HCT116 (cell line): ENCODE measurements at regions not wholly inside any gene's neighbourhood (a gene's known extent, or its start where the extent isn't known, plus 50 kb on each side); places are given as distances from the start of the nearest gene placed in this dataset.
"Not testable (repeated sequence)": the region's sequence is repeated elsewhere in the genome, so short reads cannot be mapped to it uniquely, and the experiment has no call there.

ENCODE experiments used
- ATAC-seq: fragments of 200-7000 bp; cut with Tn5 transposase; 2 replicates; pipeline ENCODE4 v1.9.1; 2020; ENCODE audit warnings: mild to moderate bottlenecking, moderate library complexity
- BruUV-seq: library from RNA; stranded (reverse); fragments of 400-500 nt; replicated peaks from 2 replicates; lab custom pipeline; 2021; lab: Mats Ljungman, UMichigan
- CTCF ChIA-PET: fragments of 300-600 bp; sonication (Branson Sonifier 250); formaldehyde crosslinking; loops from one replicate; lab custom pipeline; 2021; ENCODE audit warnings: antibody characterized with exemption; lab: Charles Lee
- POLR2A ChIA-PET: fragments of 300-600, 350-600 bp; sonication (Branson Sonifier 250); formaldehyde crosslinking; loops from one replicate; lab custom pipeline; 2021; ENCODE audit warnings: antibody characterized with exemption; lab: Charles Lee
- RAD21 ChIA-PET, 2 experiments: fragments of 300-600 bp; sonication (Branson Sonifier 250); formaldehyde crosslinking; loops; one replicate each; lab custom pipeline; 2023; ENCODE audit warnings: low total read pairs in 2 of 2; ENCODE audit not compliant: uncharacterized antibody in 2 of 2, unreplicated experiment in 2 of 2, low non-redundant PET in 1 of 2; lab: Charles Lee
- DNase-seq: peaks from one replicate; pipeline ENCODE4 v3.0.0-alpha.2; 2010; ENCODE audit warnings: low read depth, low spot score
- H2AFZ ChIP-seq: fragments of 200-600 bp; shearing (Covaris generic), sonication (generic); 2 replicates; pipeline ENCODE4 v1.6.1; 2017; ENCODE audit warnings: low read depth, mixed run types, mixed read lengths, antibody characterized with exemption, low read length; ENCODE audit not compliant: poor library complexity, severe bottlenecking
- H3K27ac ChIP-seq: 2 replicates; pipeline ENCODE4 v1.5.1; 2012; ENCODE audit warnings: low read depth, low read length
- H3K27me3 ChIP-seq: fragments of 200-600 bp; sonication (generic); 2 replicates; pipeline ENCODE4 v1.6.1; 2016; ENCODE audit warnings: mixed run types, low read length, mixed read lengths; ENCODE audit not compliant: insufficient read depth
- H3K36me3 ChIP-seq, 2 experiments: fragments of 200-500 bp in 1 of 2; fragments of 200-600 bp in 1 of 2; sonication (Bioruptor generic) in 1 of 2; sonication (generic) in 1 of 2; 2 replicates each; pipeline versions ENCODE4 v1.5.1 to v1.6.1; 2014 to 2016; ENCODE audit warnings: low read length in 2 of 2, inconsistent platforms in 1 of 2, mixed read lengths in 1 of 2, mixed run types in 1 of 2; ENCODE audit not compliant: insufficient read depth in 2 of 2, control insufficient read depth in 1 of 2
- H3K4me1 ChIP-seq, 2 experiments: fragments of 200-600 bp in 1 of 2; sonication (generic) in 1 of 2; 2 replicates each; pipeline versions ENCODE4 v1.5.1 to v1.6.1; 2012 to 2017; ENCODE audit warnings: low read length in 2 of 2, inconsistent platforms in 1 of 2, mild to moderate bottlenecking in 1 of 2, mixed read lengths in 1 of 2, mixed run types in 1 of 2, moderate library complexity in 1 of 2; ENCODE audit not compliant: insufficient read depth in 2 of 2, control insufficient read depth in 1 of 2
- H3K4me2 ChIP-seq: fragments of 200-600 bp; sonication (generic); 2 replicates; pipeline ENCODE4 v1.6.1; 2017; ENCODE audit warnings: mixed run types, low read length, mixed read lengths
- H3K4me3 ChIP-seq, 2 experiments: fragments of 200-600 bp in 1 of 2; sonication (generic) in 1 of 2; replicated peaks in 1 of 2; 2 replicates each; pipeline ENCODE4 v1.5.1; 2011 to 2016; ENCODE audit warnings: low read length in 2 of 2, control low read depth in 1 of 2, low read depth in 1 of 2, mild to moderate bottlenecking in 1 of 2, mixed read lengths in 1 of 2, mixed run types in 1 of 2
- H3K79me2 ChIP-seq: fragments of 200-600 bp; sonication (generic); 2 replicates; pipeline ENCODE4 v1.6.1; 2017; ENCODE audit warnings: mild to moderate bottlenecking, mixed run types, low read length, moderate library complexity, mixed read lengths; ENCODE audit not compliant: insufficient read depth
- H3K9ac ChIP-seq: fragments of 200-600 bp; sonication (generic); 2 replicates; pipeline ENCODE4 v1.6.1; 2016; ENCODE audit warnings: low read length, mixed read lengths
- H3K9me2 ChIP-seq: fragments of 200-600 bp; sonication (generic), shearing (Covaris generic); 2 replicates; pipeline ENCODE4 v1.6.1; 2017; ENCODE audit warnings: mixed run types, mild to moderate bottlenecking, moderate library complexity; ENCODE audit not compliant: insufficient read depth
- H3K9me3 ChIP-seq, 2 experiments: fragments of 200-500 bp in 1 of 2; fragments of 200-600 bp in 1 of 2; sonication (Bioruptor generic) in 1 of 2; sonication (generic) in 1 of 2; 2 replicates each; pipeline ENCODE4 v1.6.1; 2014 to 2017; ENCODE audit warnings: low read length in 2 of 2, mixed read lengths in 2 of 2, inconsistent platforms in 1 of 2, low read depth in 1 of 2, mild to moderate bottlenecking in 1 of 2, mixed run types in 1 of 2, moderate library complexity in 1 of 2; ENCODE audit not compliant: control insufficient read depth in 1 of 2, insufficient read depth in 1 of 2
- H4K20me1 ChIP-seq: fragments of 200-600 bp; sonication (generic), shearing (Covaris generic); 2 replicates; pipeline ENCODE4 v1.6.1; 2017; ENCODE audit warnings: mixed run types, mild to moderate bottlenecking, moderate library complexity; ENCODE audit not compliant: insufficient read depth
- intact Hi-C: fragments of 100-400 bp; cut with micrococcal nuclease; formaldehyde crosslinking; loops from 2 replicates; pipeline ENCODE4 v1.10.0; 2022
- TF ChIP-seq, protein P1 (sequence below), 3 experiments: fragments of 200-600 bp in 1 of 3; sonication (generic) in 1 of 3; IDR thresholded peaks in 2 of 3; conservative IDR thresholded peaks in 1 of 3; 2 replicates each; pipeline ENCODE4 v1.5.1; 2012 to 2017; ENCODE audit warnings: low read depth in 2 of 3, low read length in 2 of 3, antibody characterized with exemption in 1 of 3, borderline replicate concordance in 1 of 3, control low read depth in 1 of 3, mild to moderate bottlenecking in 1 of 3, mixed read lengths in 1 of 3, mixed run types in 1 of 3, moderate library complexity in 1 of 3; ENCODE audit not compliant: insufficient read depth in 1 of 3

- H3K4me1 ChIP-seq, H2AFZ ChIP-seq, RAD21 ChIA-PET, POLR2A ChIA-PET, H3K79me2 ChIP-seq, BruUV-seq, intact Hi-C loops, H3K4me2 ChIP-seq, H3K36me3 ChIP-seq, CTCF ChIA-PET, H3K27me3 ChIP-seq, H3K9me2 ChIP-seq, ATAC-seq, H3K27ac ChIP-seq, H3K4me3 ChIP-seq, H3K9ac ChIP-seq, DNase-seq, H4K20me1 ChIP-seq: not testable (repeated sequence)
- TF ChIP-seq, protein P1, sequence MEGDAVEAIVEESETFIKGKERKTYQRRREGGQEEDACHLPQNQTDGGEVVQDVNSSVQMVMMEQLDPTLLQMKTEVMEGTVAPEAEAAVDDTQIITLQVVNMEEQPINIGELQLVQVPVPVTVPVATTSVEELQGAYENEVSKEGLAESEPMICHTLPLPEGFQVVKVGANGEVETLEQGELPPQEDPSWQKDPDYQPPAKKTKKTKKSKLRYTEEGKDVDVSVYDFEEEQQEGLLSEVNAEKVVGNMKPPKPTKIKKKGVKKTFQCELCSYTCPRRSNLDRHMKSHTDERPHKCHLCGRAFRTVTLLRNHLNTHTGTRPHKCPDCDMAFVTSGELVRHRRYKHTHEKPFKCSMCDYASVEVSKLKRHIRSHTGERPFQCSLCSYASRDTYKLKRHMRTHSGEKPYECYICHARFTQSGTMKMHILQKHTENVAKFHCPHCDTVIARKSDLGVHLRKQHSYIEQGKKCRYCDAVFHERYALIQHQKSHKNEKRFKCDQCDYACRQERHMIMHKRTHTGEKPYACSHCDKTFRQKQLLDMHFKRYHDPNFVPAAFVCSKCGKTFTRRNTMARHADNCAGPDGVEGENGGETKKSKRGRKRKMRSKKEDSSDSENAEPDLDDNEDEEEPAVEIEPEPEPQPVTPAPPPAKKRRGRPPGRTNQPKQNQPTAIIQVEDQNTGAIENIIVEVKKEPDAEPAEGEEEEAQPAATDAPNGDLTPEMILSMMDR (IDR thresholded peaks at IDR 0.05 in 2 of 3, conservative IDR thresholded peaks at IDR 0.05 in 1 of 3; ENCODE audit: borderline replicate concordance in 1 of 3, insufficient read depth in 1 of 3, low read depth in 2 of 3, low read length in 2 of 3), result peak in 1 of 3 experiments; percentile 22; a peak in 1 of 6 replicates
- H3K9me3 ChIP-seq, result peaks cover 10 to 32% of the 10 kb centered on the region in 2 experiments; a peak in 2 of 4 replicates
These were observed 148.4 kb downstream of the OR4A5 start for GRCh38 chr11:54855047-54855446.
